ENCODE measurements at regions not wholly inside any gene's neighbourhood (a gene's known extent, or its start where the extent isn't known, plus 50 kb on each side); places are given as distances from the start of the nearest gene placed in this dataset.

DNA sequence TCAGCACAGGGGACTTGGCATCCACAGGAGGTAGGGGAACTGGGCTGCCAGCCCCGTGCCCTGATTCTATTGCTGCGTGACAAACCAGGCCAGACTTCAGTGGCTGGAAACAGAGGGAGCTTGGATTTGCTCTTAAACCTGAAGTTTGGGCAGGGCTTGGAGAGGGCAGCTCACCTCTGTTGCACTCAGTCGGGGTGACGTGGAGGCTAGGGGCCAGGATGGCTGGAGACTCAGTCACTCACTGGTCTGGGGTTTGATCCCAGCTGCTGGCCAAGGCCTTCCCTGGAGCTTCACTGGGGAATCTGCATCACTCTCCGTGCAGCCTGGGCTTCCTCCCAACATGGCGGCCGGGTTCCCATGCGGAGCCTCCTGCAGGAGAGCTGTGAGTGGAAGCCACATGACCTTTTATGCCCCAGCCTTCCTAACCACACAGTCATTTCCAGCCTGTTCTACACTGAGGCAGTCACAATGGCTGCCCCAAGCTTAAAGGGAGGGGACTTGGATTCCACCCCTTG lies 175.2 kb upstream of the HDAC4 start:
- DNase-seq (ENCODE audit: low spot score), result no peak

DNA sequence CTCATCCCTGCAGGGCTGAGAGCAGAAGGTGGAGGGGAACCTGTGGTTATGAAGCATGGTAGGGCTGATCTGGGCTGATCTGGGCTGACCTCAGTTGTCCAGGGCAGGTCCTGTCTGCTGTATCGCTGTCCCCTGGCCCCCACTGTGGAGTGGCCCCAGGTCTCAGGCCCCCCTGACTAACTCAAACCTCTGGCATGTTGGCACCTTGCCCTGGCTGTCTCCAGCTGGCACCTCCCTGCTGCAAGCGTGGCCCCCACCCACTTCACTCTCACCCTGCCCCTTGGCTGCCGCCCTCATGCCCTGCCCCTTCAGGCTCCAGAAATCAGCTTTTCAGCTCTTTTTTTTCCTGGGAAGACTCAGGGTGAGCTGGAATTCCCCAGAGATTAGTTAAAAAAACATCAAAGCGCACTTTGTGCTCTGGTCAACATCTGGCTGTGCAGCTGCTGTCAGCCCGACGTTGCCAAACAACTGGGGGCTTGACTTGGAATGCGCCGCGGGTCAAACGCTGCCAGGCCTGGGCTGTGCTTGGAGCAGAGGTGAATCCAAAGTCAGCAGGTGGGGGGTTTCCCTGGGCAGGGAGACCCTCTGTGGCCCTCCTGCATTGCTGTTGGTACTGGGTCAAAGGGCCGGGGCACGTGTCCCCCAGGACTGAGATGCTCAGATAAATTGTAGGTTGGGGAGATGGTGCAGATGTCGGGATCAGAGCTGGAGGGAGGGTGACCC lies 173.8 kb upstream of the HDAC4 start:
- DNase-seq (ENCODE audit: low spot score), result no peak

DNA sequence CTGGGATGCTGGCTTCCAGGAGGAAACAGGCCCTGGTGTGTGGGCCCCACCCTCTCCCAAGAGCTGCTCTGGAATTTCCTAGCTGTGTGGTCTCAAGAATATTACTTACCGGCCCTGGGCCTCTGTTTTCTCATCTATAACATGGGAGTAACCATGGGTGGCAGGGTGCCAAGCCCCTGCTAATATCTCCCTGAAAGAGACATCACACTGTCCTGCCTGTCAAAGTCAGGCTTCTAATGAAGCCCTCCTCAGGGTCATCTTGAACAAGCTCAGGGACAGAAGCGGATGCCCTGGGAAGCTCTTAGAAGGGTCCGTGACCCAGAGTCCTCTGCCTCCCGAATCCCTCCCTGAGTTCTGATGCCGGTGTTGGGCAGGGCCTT lies 173.2 kb upstream of the HDAC4 start:
- DNase-seq (ENCODE audit: low spot score), result no peak

DNA sequence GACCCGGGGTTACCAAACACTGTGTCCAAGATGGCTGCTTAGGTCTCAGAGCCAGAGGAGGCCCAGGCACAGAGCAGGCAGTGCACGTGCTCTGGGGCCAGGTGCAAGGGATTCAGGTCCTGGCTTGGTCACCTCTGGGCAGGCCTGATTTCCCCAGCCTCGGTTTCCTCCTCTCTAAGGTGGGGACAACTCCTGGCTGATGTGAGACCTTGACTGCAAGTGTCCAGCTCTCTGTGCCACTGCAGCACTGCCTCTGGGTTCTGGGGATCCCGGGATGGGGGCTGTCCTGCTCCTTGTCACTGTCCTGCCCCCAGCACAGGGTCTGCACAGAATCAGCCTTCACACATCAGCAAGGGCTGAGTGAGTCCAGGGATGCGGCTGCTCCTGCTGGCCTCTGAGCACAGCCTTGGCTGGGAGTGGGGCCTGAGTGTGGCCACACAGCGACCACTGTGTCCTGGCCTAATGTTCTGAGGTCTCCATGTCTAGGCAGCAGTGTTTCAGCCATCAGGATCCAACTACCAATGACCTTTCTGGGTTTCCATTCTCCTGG lies 170.2 kb upstream of the HDAC4 start:
- no peak for DNase-seq (ENCODE audit: low spot score)

DNA sequence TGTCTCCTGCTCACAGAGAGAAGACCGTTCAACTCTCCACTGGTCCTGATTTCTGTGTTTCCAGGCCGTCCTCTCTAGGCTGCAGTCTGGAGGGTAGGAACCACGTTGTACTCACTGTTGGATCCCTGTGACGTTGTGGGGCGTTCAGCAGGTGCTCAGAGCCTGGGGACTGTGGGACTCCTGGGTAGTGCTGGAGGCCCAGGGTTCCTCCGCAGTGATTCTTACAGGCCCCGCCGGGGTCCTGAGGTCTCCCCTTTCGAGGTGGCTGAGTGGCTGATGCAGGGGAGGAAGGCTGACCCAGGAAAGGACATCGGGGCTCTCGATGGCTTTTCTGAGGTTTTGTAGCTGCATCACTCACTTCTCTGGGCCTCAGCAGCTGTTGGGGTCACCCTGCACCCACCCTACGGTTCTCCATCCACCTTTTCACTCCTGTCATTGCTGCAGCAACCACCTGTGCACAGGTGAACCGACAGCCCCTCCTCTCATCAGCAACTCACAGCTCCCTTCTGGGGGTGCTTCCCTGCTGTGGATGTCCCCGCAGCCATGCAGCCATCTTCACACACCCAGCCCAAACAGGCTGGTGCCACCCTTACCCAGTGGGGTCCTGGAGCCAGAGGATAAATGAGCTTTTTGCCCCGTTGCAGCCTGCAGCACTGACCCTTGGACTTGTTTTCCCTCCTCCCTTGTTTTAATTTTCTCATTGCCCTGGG lies 169.6 kb upstream of the HDAC4 start:
- no peak for DNase-seq (ENCODE audit: low spot score)

DNA sequence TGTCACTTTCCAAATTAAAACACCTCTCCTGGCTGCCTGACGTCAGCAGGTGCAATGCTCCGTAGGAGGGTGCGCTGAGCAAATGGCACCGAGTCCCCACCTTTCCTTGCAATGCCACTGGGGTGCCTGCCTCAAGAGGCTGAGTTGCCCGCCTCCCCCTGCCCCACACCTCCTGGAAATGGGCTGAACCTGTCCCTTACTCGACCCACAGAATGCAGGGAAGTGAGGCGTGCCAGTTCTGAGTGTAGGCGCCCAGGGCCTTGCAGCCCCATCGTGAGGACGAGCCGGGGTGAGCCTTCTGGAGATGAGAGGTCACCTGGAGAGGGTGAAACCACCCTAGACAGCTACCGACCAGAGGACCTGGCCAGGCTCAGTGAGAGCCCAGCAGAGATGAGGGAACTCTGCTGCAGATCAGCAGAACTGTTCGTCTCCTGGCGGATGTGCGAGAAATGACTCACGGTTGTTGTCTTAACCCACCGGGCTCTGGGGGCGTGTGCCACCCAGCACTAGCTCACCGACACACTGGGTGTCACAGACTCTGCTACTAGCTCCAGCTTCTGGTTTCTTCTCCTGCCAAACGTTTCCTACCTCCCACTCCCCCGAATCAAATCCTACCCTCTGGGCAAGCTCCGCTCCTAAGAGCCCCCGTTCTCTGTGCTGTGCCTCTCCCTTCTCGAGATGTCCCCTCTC lies 168.7 kb upstream of the HDAC4 start:
- DNase-seq (ENCODE audit: low spot score), result no peak

DNA sequence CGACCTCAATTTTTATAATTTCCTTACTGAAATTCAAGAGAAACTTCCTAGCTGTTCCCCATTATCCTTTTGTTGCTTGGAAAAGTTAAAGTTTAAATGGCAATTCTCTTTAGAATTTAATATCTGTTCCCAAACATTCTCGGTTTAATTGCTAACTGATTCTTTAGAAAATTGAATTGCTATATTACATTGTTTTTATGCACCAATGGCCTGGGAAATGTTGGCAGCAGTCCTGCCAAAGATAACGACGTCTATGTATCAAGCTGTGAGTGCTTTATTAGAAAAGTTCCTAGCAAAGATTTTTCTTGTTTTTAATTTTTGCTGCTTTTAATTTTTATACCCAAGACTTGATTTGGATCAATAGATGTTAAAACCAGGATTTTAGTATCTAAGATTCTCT lies 167.8 kb upstream of the HDAC4 start:
- DNase-seq (ENCODE audit: low spot score), result no peak

DNA sequence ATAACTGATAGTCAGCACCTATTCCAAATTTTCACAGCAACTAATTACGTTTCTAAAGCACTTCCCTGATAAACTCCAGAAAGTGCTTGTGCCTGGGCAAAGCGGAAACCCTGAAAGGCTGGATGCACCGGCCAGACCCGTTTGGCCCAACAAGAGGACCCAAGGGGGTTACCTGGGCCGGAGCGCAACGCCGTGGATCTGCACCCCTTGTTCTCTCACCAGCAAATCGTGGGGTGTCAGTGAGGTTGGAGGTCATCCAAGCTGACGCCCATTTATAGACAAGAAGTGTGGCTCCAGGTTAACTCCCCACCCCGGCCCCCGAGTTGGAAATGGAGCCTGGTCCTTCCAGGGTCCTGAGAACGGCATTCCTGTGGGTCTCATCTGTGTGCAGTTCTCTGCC lies 167.0 kb upstream of the HDAC4 start:
- DNase-seq (ENCODE audit: low spot score), result no peak

DNA sequence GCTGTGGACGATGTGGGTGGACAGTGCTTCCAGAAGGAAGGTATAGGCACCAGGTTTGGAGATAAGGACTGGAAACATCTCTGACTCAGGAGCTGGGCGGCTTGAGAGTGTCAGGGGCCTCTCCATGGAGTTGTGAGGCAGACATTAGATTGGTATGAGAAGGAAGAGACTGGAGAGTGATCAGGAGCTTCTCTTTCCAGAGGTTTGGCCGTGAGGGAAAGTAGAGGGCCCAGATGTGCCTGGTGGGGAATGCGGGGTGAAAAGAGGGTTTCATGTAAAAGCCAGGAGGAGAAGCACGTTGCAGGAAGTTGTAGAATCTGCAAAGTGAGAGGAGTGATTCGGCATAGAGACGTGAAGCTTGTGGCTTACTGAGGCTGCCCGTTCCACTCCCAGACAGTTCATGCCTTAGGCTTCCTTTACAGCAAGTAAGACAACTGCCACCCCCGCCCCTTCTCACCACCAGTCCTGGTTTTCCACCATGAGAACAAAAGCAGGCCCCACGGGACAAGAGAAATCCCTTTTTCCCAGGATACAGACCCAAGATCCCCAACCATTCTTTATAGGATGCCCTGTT lies 166.3 kb upstream of the HDAC4 start:
- DNase-seq (ENCODE audit: low spot score), result no peak

DNA sequence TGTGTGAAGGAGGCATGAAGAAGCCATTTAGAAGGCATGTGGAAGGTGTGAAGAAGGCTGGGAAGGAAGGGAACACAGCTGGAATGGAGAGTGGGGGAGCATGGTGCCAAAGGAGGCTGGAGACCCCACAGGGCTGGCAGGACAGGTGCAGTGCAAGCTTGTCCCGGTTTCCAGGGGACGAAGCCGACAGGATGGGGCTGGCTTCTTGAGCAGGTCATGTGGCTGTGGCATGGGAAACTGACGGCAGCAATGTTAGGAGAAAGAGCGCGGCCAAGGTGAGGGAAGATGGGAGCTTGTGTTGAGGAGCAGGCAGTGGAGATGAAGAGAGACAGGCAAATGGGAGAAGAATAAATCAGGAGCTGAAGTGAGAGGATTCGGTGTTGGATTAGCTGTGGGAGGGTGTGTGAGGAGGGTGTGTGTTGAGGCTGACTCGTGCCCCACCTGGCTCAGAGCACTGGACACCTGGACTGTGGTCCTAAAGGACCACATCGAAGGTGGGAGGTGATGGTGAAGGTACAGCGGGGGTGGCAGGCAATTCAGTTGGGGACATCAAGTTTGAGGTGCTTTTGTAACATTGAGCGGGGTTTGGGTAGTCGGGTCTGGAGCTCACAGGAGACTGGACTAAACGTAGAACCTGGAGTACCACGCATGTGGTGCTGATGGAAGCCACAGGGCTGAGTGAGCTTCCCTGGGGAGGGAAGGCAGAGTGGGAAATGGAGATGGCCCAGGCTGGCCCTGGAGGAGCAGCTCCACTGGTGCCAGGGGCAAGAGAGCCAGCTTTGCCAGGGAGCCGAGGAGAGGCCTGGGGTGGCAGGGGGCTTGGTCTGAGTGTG lies 165.6 kb upstream of the HDAC4 start:
- no peak for DNase-seq (ENCODE audit: low spot score)

DNA sequence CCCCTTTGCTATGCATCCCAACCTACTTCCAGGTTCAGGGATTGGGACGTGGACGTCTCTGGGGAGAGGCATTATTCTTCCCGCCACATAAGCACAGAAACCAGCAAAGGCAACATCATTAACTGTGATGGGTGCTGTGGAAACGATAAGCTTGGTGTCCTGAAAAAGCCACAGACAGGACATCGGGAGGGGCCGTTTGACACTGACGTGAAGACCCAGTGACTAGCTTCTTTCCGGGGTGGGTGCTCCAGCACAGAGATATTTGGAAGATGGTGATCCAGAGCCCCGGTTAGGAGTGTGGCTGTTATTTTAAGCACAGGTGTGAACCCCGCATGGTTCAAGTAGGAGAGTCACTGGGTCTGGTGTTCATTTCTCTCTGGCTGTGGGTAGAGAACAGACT lies 163.8 kb upstream of the HDAC4 start:
- DNase-seq (ENCODE audit: low spot score), result no peak

DNA sequence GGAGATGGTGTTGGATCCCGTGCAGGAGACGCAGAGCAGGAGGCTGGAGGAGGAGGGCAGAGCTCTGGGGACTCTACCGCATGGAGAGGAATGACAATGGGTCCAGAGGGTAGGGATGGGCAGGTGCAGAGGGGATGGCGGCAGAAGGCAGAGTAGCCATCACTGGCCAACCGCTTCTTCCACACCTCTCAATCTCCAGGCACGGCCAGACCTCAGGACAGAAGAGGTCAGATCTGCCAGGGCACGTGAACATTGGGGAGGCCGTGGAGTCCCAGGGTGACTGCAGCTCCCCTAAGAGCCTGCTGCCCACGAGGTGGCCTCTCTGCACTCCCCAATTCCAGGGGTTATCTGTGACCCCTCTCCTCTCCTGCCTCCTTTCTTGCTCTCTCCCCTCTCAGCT lies 162.7 kb upstream of the HDAC4 start:
- no peak for DNase-seq (ENCODE audit: low spot score)

DNA sequence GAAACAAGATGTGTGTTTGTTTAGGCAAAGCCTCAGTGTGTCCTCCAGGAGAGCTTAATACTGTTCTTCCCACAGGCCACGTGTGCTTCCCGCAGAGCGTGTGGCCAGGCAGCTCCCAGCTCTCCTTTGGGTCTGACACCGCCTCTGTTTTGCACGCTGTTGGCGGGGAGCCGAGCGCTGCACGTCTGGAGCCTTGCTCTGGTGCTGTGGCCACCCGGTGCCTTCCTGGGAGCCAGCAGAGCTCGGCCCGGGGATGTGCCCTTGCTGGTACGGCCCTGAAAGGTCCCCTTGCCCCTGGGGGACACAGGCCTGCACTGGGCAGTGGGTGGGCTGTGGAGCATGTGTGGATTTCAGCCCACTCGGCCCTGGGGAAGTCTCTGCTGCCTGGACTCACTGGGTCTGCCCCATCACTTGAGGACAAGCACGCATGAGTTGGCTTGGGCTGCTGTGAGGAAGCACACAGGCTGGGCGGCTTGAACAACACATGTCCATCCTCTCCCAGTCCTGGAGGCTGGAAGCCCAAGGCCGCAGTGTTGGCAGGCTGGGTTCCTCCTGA lies 160.7 kb upstream of the HDAC4 start:
- peak; percentile 20 for DNase-seq (ENCODE audit: low spot score)

DNA sequence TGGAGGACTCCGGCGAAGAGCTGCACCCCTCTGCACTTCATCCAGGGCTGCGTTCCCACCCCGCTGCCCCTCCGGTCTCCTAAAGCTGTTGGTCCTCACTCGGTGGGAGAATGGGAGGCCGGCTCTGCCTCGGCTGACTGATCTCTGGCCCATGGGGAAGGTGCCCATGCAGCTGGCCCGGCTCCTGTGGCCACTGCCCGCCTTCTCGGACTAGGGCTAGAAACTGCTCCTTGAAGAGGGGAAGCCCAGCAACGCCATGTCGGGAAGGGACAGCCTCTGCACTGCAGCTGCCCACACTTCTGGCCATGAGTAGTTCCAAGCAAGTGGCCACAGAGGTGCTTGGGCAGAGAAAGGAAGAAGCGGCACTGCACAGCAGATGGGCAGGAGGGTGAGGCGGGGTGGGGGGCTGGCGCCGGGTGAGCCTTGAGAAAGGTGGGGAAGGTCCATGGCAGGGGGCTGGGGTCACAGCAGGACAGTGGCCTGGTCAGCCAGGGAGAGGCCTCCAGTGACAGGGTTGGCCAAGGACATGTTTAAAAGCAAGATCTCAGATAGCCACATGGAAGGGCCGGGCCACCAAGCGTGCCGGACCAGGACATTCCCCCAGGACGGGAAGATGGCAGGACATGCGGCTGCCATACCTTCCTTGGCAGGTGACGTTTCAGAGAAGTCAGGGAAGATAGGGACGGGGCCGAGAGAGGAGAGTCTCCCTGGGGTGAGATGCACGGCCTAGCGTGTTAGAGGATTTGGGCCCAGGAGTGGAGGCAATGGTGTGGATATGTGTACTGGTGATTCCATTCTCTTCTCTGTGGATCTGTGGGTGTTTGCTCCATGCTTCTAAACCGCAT lies 158.8 kb upstream of the HDAC4 start:
- no peak for DNase-seq (ENCODE audit: low spot score)

DNA sequence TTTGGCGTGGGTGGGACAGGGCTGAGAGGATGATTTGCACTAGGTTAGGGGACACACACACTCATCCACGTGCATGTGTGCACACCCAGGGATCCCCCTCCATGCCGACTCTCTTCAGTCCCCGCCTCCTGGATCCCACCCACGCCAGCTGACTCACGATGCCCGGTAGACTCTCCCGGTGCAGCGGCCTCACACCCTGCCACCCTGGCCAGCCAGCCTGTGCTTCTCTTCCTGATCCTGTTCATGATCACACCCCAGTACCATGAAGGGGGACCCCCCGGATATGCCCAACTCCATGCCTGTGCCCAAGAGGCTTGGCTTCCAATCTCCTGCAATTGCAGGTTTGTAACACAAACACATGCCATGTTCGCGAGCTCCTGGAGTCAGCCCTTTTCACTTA lies 157.8 kb upstream of the HDAC4 start:
- DNase-seq (ENCODE audit: low spot score), result no peak

DNA sequence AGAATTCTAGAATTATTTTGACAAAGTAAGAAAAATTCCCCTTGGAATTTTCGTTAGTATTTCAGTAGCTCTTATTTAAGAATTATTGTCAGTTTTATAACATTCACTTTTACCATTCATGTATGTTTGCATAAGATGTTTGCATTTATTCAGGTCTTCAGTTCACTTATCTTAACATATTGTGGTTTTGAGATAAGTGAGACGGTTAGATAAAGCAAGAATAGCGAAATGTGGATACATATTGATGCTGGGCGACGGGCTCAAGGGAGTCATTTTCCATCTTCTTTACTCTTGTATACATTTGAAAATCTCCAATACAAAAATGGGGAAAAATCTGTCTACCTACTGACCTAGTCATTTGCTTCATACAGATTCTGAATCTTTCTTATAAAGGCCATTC lies 156.7 kb upstream of the HDAC4 start:
- DNase-seq (ENCODE audit: low spot score), result no peak

DNA sequence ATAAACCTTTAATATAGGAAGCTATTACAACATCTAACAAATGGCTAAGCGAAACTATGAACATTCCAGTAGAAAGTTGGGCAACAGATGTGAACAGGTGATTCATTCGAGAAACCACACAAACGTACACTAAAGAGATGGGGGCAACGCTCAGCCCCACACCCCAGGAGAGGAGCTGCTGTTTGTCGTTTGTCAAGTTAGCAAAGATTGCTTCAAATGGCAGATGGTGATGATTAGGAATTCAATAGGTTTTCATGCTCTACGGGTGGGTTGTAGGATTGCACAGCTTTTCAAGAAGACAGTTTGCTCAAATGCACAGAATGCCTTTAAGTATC lies 154.7 kb upstream of the HDAC4 start:
- DNase-seq (ENCODE audit: low spot score), result no peak

DNA sequence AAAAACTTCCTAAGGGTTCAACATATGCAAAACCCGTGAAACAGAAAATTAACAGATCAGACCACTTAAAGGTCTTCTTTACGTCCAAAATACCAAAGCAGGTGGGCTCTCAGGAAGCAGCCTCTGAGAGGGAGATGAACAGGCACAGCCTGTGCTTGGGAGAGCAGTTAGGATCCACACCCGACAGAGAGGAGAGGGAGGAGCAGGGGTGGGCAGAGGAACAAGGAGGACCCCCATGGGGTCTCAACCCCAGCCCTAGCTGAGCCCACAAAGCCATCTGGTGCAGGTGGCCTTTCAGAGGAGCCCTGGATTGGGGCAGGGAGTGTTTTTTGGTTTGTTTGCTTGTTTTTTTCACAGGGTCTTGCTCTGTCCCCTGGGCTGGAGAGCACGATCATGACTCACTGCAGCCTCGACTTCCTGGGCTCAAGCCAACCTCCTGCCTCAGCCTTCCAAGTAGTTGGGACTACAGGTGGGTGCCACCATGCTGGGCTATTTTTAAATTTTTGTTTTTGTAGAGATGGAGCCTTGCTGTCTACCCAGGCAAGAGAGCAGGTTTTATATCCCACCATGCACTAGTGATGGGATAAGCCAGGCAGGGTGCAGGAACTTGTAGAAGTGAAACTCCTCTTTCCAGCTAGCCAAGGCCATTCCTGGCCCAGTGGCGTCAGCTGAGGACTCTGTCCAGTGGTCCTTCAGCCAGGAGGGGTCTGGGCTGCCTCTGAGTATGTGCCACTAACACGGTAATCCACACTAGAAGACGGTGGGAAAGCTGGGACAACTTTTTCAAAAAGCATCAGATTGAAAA lies 154.1 kb upstream of the HDAC4 start:
- no peak for DNase-seq (ENCODE audit: low spot score)

DNA sequence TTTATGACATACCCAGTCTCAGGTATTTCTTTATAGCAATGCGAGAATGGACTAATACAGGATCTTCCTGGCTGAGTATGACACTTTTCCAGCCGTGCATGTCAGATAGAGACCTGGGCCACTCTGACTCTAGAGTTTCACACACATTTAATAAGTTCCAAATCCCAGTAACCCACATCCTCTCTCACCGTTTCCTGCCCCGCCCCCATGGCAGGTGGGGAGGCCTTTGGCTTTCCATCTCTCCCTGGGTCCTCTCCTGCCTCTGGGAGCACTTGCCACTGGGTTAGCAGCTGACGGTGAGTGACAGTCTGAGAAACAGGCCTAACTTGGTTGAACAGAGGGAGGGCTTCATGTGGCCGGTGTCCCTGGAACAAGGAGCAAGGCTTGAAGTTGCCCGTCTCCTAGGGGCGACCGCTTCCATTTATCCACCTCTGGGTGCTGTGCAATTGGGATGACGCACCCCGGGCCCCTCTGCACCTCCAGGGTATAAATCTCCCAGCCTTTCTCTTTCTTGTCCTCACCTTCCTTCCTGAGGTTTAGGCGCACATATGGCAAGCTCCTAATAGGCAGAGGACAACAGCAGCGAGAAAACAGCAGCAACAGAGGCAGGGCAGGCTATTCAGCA lies 152.7 kb upstream of the HDAC4 start:
- DNase-seq (ENCODE audit: low spot score), result no peak
